SU-DHL-6 (cell line): ENCODE measurements at regions not wholly inside any gene's neighbourhood (a gene's known extent, or its start where the extent isn't known, plus 50 kb on each side); places are given as distances from the start of the nearest gene placed in this dataset.

ENCODE experiments used
- H2AFZ ChIP-seq: fragments of 200-600 bp; sonication (generic); 2 replicates; pipeline ENCODE4 v1.6.1; 2014; ENCODE audit warnings: low read depth, mild to moderate bottlenecking, moderate library complexity, mixed read lengths, antibody characterized with exemption, low read length; ENCODE audit not compliant: severe bottlenecking
- H3F3A ChIP-seq: fragments of 200-600 bp; shearing (Covaris generic); 2 replicates; pipeline ENCODE4 v1.6.0; 2016; ENCODE audit warnings: antibody characterized with exemption, mild to moderate bottlenecking; ENCODE audit not compliant: insufficient read depth
- H3K27ac ChIP-seq: fragments of 200-600 bp; sonication (generic); 2 replicates; pipeline ENCODE4 v1.5.1; 2016; ENCODE audit warnings: low read depth, mild to moderate bottlenecking, low read length, moderate library complexity, mixed read lengths
- H3K27me3 ChIP-seq: fragments of 200-600 bp; sonication (generic), shearing (Covaris generic); 2 replicates; pipeline ENCODE4 v1.6.0; 2014; ENCODE audit warnings: mild to moderate bottlenecking, low read length
- H3K36me3 ChIP-seq: fragments of 200-600 bp; sonication (generic); 2 replicates; pipeline ENCODE4 v1.6.1; 2014; ENCODE audit warnings: mild to moderate bottlenecking, low read length, mixed read lengths
- H3K4me2 ChIP-seq: fragments of 300-600, 200-600 bp; shearing (Covaris generic), sonication (generic); 2 replicates; pipeline ENCODE4 v1.6.0; 2014; ENCODE audit warnings: low read length, low read depth, mild to moderate bottlenecking; ENCODE audit not compliant: poor library complexity, severe bottlenecking
- H3K4me3 ChIP-seq: fragments of 200-600 bp; sonication (generic); 2 replicates; pipeline ENCODE4 v1.5.1; 2014; ENCODE audit warnings: antibody characterized with exemption, low read length, mild to moderate bottlenecking, mixed read lengths; ENCODE audit not compliant: insufficient read depth, poor library complexity, severe bottlenecking
- H3K79me2 ChIP-seq: fragments of 200-600 bp; sonication (generic); 2 replicates; pipeline ENCODE4 v1.6.1; 2014; ENCODE audit warnings: mild to moderate bottlenecking, low read length, moderate library complexity; ENCODE audit not compliant: insufficient read depth
- H3K9ac ChIP-seq: fragments of 200-600 bp; sonication (generic); 2 replicates; pipeline ENCODE4 v1.7.0; 2014; ENCODE audit warnings: mild to moderate bottlenecking, low read length
- H3K9me2 ChIP-seq: fragments of 200-600 bp; sonication (generic); replicated peaks from 2 replicates; pipeline ENCODE4 v1.6.1; 2014; ENCODE audit warnings: low read length; ENCODE audit not compliant: insufficient read depth
- H3K9me3 ChIP-seq: fragments of 200-600 bp; sonication (generic); 2 replicates; pipeline ENCODE4 v1.6.1; 2014; ENCODE audit warnings: low read length, mixed read lengths; ENCODE audit not compliant: insufficient read depth
- H4K20me1 ChIP-seq: fragments of 200-600 bp; sonication (generic); 2 replicates; pipeline ENCODE4 v1.6.1; 2014; ENCODE audit warnings: low read depth, mild to moderate bottlenecking, antibody characterized with exemption, low read length, moderate library complexity, mixed read lengths
- CTCF ChIP-seq: fragments of 200-600 bp; sonication (generic); IDR thresholded peaks from one replicate; pipeline ENCODE4 v1.5.1; 2017; ENCODE audit warnings: antibody characterized with exemption, mild to moderate bottlenecking, low read length, moderate library complexity; ENCODE audit not compliant: insufficient read depth, poor library complexity, severe bottlenecking
- EZH2phosphoT487 ChIP-seq: fragments of 200-600 bp; sonication (generic), shearing (Covaris generic); conservative IDR thresholded peaks from 2 replicates; pipeline ENCODE4 v1.6.1; 2018; ENCODE audit warnings: mild to moderate bottlenecking, antibody characterized with exemption, low read length, moderate library complexity, mixed read lengths

- Histone ChIP-seq H3K27ac (no peak overlapping the region), H3K4me3 (no peak overlapping the region), H3K9me2 (no peaks in the 10 kb centered on the region; the same call in 1 of the 2 replicates), H3K9me3 (no peaks in the 10 kb centered on the region), H3K4me2 (no peak overlapping the region), H3F3A (no peaks in the 10 kb centered on the region), H2AFZ (no peak overlapping the region), H3K79me2 (no peaks in the 10 kb centered on the region), H3K36me3 (no peaks in the 10 kb centered on the region), H4K20me1 (no peaks in the 10 kb centered on the region), H3K9ac (no peak overlapping the region), H3K27me3 (no peaks in the 10 kb centered on the region)
- TF ChIP-seq CTCF (no peak), EZH2phosphoT487 (no peak)
Observed at GRCh38 chr16:17622366-17622765, 151.6 kb upstream of the XYLT1 start.

DNA sequence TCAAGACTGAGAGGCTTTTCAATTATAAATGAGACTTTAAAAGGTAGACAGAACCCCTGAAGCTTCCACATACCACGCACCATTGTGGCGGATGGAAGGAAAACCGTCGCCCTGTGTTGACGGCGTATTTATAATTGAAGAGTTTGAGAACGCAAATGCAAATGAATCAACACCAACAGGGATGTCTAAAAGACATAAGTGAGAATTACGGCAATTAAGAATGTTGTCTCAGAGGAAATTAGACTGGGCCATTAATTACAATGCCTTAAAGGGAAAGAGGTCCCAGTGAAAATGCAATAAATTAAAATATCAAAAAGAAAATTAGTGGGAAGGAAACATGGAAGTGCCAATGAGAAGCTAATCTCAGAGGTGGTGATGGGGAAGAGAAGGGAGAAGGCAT lies 148.5 kb upstream of the XYLT1 start:
- Histone ChIP-seq H3K9ac (no peak overlapping the region), H3F3A (no peaks in the 10 kb centered on the region), H3K9me3 (no peaks in the 10 kb centered on the region), H3K79me2 (no peaks in the 10 kb centered on the region), H3K4me3 (no peak overlapping the region), H3K36me3 (no peaks in the 10 kb centered on the region), H4K20me1 (no peaks in the 10 kb centered on the region), H3K9me2 (no peaks in the 10 kb centered on the region), H2AFZ (no peak overlapping the region), H3K27me3 (no peaks in the 10 kb centered on the region), H3K4me2 (no peak overlapping the region), H3K27ac (no peak overlapping the region)
- no peak for TF ChIP-seq EZH2phosphoT487
- no peak for TF ChIP-seq CTCF

GRCh38 chr16:17617021-17617552 lies 146.3 kb upstream of the XYLT1 start:
- H3K4me3 ChIP-seq = no peak overlapping the region

More at GRCh38 chr16:17617021-17617552, 146.3 kb upstream of the XYLT1 start:
- H3K27me3 ChIP-seq = no peaks in the 10 kb centered on the region
- H2AFZ ChIP-seq = no peak overlapping the region
- H3F3A ChIP-seq = no peaks in the 10 kb centered on the region
- H3K4me2 ChIP-seq = no peak overlapping the region
- H3K36me3 ChIP-seq = no peaks in the 10 kb centered on the region
- TF ChIP-seq CTCF (no peak), EZH2phosphoT487 (no peak)
- H4K20me1 ChIP-seq = no peaks in the 10 kb centered on the region
- no peaks in the 10 kb centered on the region for H3K9me3 ChIP-seq
- H3K79me2 ChIP-seq = no peaks in the 10 kb centered on the region
- no peak overlapping the region for H3K9ac ChIP-seq
- H3K9me2 ChIP-seq = no peaks in the 10 kb centered on the region
- H3K27ac ChIP-seq = no peak overlapping the region
